PC-9 (cell line): ENCODE measurements at regions not wholly inside any gene's neighbourhood (a gene's known extent, or its start where the extent isn't known, plus 50 kb on each side); places are given as distances from the start of the nearest gene placed in this dataset.

Experiments used
- BruUV-seq: library from RNA; stranded (reverse); fragments of 400-500 nt; replicated peaks from 2 replicates; lab custom pipeline; 2021; lab: Mats Ljungman, UMichigan
- CTCF ChIA-PET: fragments of 300-600 bp; sonication (Branson Sonifier 250); formaldehyde crosslinking; loops from one replicate; lab custom pipeline; 2022; ENCODE audit warnings: antibody characterized with exemption; lab: Charles Lee
- POLR2A ChIA-PET: fragments of 300-600 bp; sonication (Branson Sonifier 250); formaldehyde crosslinking; loops from one replicate; lab custom pipeline; 2022; ENCODE audit warnings: antibody characterized with exemption; ENCODE audit not compliant: unreplicated experiment; lab: Charles Lee
- DNase-seq, 2 experiments: peaks; one replicate each; pipeline versions ENCODE4 v3.0.0 to v3.0.0-alpha.2; 2015 to 2022; ENCODE audit warnings: mixed read lengths in 1 of 2
- H2AFZ ChIP-seq: fragments of 200-600 bp; sonication (generic); 2 replicates; pipeline ENCODE4 v1.8.1; 2017; ENCODE audit warnings: antibody characterized with exemption
- H3F3A ChIP-seq: fragments of 200-600 bp; sonication (generic); 2 replicates; pipeline ENCODE4 v1.8.1; 2017; ENCODE audit warnings: antibody characterized with exemption, mild to moderate bottlenecking, low read depth; ENCODE audit not compliant: insufficient read depth
- H3K27ac ChIP-seq: fragments of 200-600 bp; sonication (generic); 2 replicates; pipeline ENCODE4 v1.6.1; 2016; ENCODE audit warnings: mixed run types
- H3K27me3 ChIP-seq: fragments of 200-600 bp; sonication (generic); 2 replicates; pipeline ENCODE4 v1.6.1; 2016; ENCODE audit warnings: low read depth, mixed run types; ENCODE audit not compliant: insufficient read depth
- H3K36me3 ChIP-seq: fragments of 200-600 bp; sonication (generic); 2 replicates; pipeline ENCODE4 v1.6.1; 2016; ENCODE audit warnings: low read depth, mixed run types
- H3K4me1 ChIP-seq: fragments of 200-600 bp; sonication (generic); replicated peaks from 2 replicates; pipeline ENCODE4 v1.6.1; 2016; ENCODE audit warnings: mixed run types; ENCODE audit not compliant: insufficient read depth
- H3K4me2 ChIP-seq: fragments of 200-600 bp; sonication (generic); 2 replicates; pipeline ENCODE4 v1.6.1; 2017; ENCODE audit warnings: mixed run types
- H3K4me3 ChIP-seq: fragments of 200-600 bp; sonication (generic); 2 replicates; pipeline ENCODE4 v1.6.1; 2016; ENCODE audit warnings: mixed run types
- H3K79me2 ChIP-seq: fragments of 200-600 bp; sonication (generic); 2 replicates; pipeline ENCODE4 v1.6.1; 2017; ENCODE audit warnings: low read depth, mixed run types
- H3K9me2 ChIP-seq: fragments of 200-600 bp; sonication (generic); 2 replicates; pipeline ENCODE4 v1.8.1; 2017; ENCODE audit warnings: mild to moderate bottlenecking; ENCODE audit not compliant: insufficient read depth
- H3K9me3 ChIP-seq: fragments of 200-600 bp; sonication (generic); 2 replicates; pipeline ENCODE4 v1.8.1; 2016; ENCODE audit warnings: low read depth; ENCODE audit not compliant: insufficient read depth
- H4K20me1 ChIP-seq: fragments of 200-600 bp; sonication (generic); 2 replicates; pipeline ENCODE4 v1.8.1; 2017; ENCODE audit not compliant: insufficient read depth
- EZH2 ChIP-seq: fragments of 200-600 bp; sonication (generic); IDR thresholded peaks from 2 replicates; pipeline ENCODE4 v1.8.0; 2017; ENCODE audit warnings: antibody characterized with exemption, low read depth
- intact Hi-C: fragments of 100-400 bp; cut with micrococcal nuclease; formaldehyde crosslinking; loops from one replicate; pipeline ENCODE4 v1.10.0; 2022; ENCODE audit not compliant: unreplicated experiment
- TF ChIP-seq, protein P1 (sequence below): fragments of 200-600 bp; sonication (generic); conservative IDR thresholded peaks from 2 replicates; pipeline ENCODE4 v1.6.1; 2017; ENCODE audit warnings: mixed run types, antibody characterized with exemption, mild to moderate bottlenecking, moderate library complexity

DNA sequence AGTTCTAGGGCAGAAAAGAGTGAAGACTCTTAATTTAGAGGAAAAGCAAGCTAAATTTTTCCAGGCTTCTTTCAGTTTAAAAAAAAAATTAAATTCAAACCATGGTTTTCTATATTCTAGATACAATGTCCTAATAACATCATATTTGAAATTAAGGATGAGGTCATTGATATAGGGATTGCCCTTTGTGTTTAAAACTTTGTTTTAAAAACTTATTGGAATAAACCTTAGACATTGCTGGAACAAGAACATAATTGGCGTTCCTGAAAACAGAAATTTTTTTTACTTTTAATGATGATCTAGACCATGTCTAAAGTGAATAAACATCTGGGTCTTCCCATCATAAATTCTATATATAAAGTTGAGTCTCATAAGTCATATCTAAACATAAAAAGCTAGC lies 859.4 kb upstream of the CHORDC1 start:
- Histone ChIP-seq H3K9me3 (no peaks in the 10 kb centered on the region), H3K4me2 (no peak overlapping the region), H3K4me3 (no peak overlapping the region), H3K9me2 (no peaks in the 10 kb centered on the region), H3F3A (no peaks in the 10 kb centered on the region), H3K27me3 (no peaks in the 10 kb centered on the region), H3K36me3 (no peaks in the 10 kb centered on the region), H2AFZ (no peak overlapping the region), H3K79me2 (no peaks in the 10 kb centered on the region), H4K20me1 (no peaks in the 10 kb centered on the region), H3K4me1 (0 out of 2 replicates have a peak, but pooled peaks cover 3% of the 10 kb centered on the region), H3K27ac (no peak overlapping the region)
- no peak for DNase-seq
- BruUV-seq, result no TSS peak
- intact Hi-C loops, result no loop called here
- TF ChIP-seq EZH2, result no peak
- TF ChIP-seq, protein P1, sequence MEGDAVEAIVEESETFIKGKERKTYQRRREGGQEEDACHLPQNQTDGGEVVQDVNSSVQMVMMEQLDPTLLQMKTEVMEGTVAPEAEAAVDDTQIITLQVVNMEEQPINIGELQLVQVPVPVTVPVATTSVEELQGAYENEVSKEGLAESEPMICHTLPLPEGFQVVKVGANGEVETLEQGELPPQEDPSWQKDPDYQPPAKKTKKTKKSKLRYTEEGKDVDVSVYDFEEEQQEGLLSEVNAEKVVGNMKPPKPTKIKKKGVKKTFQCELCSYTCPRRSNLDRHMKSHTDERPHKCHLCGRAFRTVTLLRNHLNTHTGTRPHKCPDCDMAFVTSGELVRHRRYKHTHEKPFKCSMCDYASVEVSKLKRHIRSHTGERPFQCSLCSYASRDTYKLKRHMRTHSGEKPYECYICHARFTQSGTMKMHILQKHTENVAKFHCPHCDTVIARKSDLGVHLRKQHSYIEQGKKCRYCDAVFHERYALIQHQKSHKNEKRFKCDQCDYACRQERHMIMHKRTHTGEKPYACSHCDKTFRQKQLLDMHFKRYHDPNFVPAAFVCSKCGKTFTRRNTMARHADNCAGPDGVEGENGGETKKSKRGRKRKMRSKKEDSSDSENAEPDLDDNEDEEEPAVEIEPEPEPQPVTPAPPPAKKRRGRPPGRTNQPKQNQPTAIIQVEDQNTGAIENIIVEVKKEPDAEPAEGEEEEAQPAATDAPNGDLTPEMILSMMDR, result no peak
- ChIA-PET POLR2A (no interaction called here), CTCF (no interaction called here)

DNA sequence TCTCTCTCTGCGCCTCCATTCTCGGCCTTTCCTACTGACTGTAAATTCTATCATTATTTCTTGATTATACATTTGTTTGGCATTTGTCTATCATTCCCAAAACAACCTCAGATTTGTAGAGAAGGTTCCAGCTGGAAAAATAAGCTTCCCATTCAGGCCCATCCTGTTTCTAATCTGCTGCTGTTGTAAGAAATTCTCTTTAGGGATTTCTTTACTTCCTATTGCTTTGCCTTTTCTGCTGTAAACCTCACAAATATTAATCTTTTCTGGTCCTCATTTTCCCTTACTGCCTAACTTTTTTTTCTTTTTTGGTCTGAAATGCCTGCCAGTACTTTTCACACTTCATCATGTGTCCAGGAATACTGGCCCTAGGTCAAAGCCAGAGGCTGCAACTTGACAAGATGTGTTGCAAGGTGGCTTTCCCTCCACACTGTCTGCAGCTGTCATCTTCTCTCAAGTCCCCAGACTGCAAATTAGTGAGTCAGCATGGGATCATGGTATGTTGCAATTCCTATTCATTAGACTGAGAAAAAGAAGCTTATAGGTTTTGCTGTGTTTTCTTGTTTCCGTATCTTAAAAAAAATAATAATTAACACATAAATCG lies 858.7 kb upstream of the CHORDC1 start:
- Histone ChIP-seq H4K20me1 (no peaks in the 10 kb centered on the region), H3K4me2 (no peak overlapping the region), H3K27me3 (no peaks in the 10 kb centered on the region), H3K4me3 (no peak overlapping the region), H3K79me2 (no peaks in the 10 kb centered on the region), H3K27ac (no peak overlapping the region), H3K9me2 (no peaks in the 10 kb centered on the region), H3K36me3 (no peaks in the 10 kb centered on the region), H2AFZ (no peak overlapping the region), H3K9me3 (no peaks in the 10 kb centered on the region), H3F3A (no peaks in the 10 kb centered on the region), H3K4me1 (0 out of 2 replicates have a peak, but pooled peaks cover 3% of the 10 kb centered on the region)
- CTCF ChIA-PET, result no interaction called here
- peak; percentile 30 to 58 for DNase-seq
- BruUV-seq, result no TSS peak
- intact Hi-C loops, result no loop called here
- TF ChIP-seq EZH2, result no peak
- TF ChIP-seq, protein P1, result no peak
- POLR2A ChIA-PET, result no interaction called here

DNA sequence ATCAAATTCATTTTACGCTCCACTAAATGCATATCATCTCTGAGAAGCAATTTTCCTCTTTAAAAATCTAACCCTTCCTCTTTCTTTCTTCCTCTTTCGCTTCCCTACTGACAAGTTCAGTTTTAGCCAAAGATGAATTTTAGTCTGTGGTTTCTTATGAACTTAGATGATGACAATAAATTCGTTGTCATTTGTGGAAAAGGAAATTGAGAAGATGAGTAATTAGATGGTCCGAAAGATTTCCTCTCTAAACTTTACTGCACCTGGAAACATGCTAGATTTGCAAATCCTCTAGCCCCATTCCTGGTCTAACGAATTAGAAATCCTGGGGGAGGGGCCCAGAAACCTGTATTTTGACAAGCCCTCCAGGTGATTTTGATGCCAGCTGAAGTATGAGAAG lies 855.4 kb upstream of the CHORDC1 start:
- intact Hi-C loops, result no loop called here
- ChIA-PET POLR2A (no interaction called here), CTCF (no interaction called here)
- H3K4me1 ChIP-seq, result 0 out of 2 replicates have a peak, but pooled peaks cover 3% of the 10 kb centered on the region
- no peak overlapping the region for H2AFZ ChIP-seq
- no peaks in the 10 kb centered on the region for H3F3A ChIP-seq
- H3K4me2 ChIP-seq, result no peak overlapping the region
- no peaks in the 10 kb centered on the region for H3K9me3 ChIP-seq
- H3K36me3 ChIP-seq, result no peaks in the 10 kb centered on the region
- no TSS peak for BruUV-seq
- H3K27ac ChIP-seq, result no peak overlapping the region
- no peaks in the 10 kb centered on the region for H3K79me2 ChIP-seq
- DNase-seq, result no peak
- no peaks in the 10 kb centered on the region for H3K27me3 ChIP-seq
- TF ChIP-seq, protein P1, result no peak
- no peak for TF ChIP-seq EZH2
- no peaks in the 10 kb centered on the region for H3K9me2 ChIP-seq
- H3K4me3 ChIP-seq, result no peak overlapping the region
- no peaks in the 10 kb centered on the region for H4K20me1 ChIP-seq
